WTC11 (cell line): ENCODE measurements at regions not wholly inside any gene's neighbourhood (a gene's known extent, or its start where the extent isn't known, plus 50 kb on each side); places are given as distances from the start of the nearest gene placed in this dataset.

ENCODE experiments used
- E2F4 ChIP-seq: sonication (generic); formaldehyde crosslinking; IDR thresholded peaks from 2 replicates; pipeline ENCODE4 v1.8.1; 2022; ENCODE audit warnings: low read depth, mild to moderate bottlenecking, moderate library complexity, missing genetic modification reagents, borderline replicate concordance
- FOXK1 ChIP-seq: sonication (generic); formaldehyde crosslinking; IDR thresholded peaks from 2 replicates; pipeline ENCODE4 v1.8.0; 2022; ENCODE audit warnings: mild to moderate bottlenecking, moderate library complexity, missing genetic modification reagents
- JUN ChIP-seq: sonication (generic); formaldehyde crosslinking; IDR thresholded peaks from 2 replicates; pipeline ENCODE4 v1.8.0; 2023; ENCODE audit warnings: mild to moderate bottlenecking, missing genetic modification reagents
- MYBL2 ChIP-seq: sonication (generic); formaldehyde crosslinking; IDR thresholded peaks from 2 replicates; pipeline ENCODE4 v1.8.1; 2023; ENCODE audit warnings: mild to moderate bottlenecking, moderate library complexity, missing genetic modification reagents
- NR1H2 ChIP-seq: sonication (generic); formaldehyde crosslinking; IDR thresholded peaks from 2 replicates; pipeline ENCODE4 v1.9.0; 2021; ENCODE audit warnings: mild to moderate bottlenecking, moderate library complexity, missing genetic modification reagents
- NR2C2 ChIP-seq: sonication (generic); formaldehyde crosslinking; IDR thresholded peaks from 2 replicates; pipeline ENCODE4 v1.8.0; 2022; ENCODE audit warnings: mild to moderate bottlenecking, missing genetic modification reagents
- PRRX2 ChIP-seq: fragments of 250-450 bp; sonication (Bioruptor Pico); IDR thresholded peaks from 2 replicates; pipeline ENCODE4 v1.8.0; 2021; ENCODE audit warnings: mild to moderate bottlenecking
- TP53 ChIP-seq: sonication (generic); formaldehyde crosslinking; IDR thresholded peaks from 2 replicates; pipeline ENCODE4 v1.8.1; 2023; ENCODE audit warnings: mild to moderate bottlenecking, missing genetic modification reagents
- ZNF416 ChIP-seq: fragments of 250-450 bp; sonication (Bioruptor Pico); IDR thresholded peaks from 2 replicates; pipeline ENCODE4 v1.9.0; 2021; ENCODE audit warnings: mild to moderate bottlenecking, inconsistent platforms
- TF ChIP-seq, protein P1 (sequence below): fragments of 200-600 bp; IDR thresholded peaks from 2 replicates; pipeline ENCODE4 v1.8.0; 2022; ENCODE audit warnings: antibody characterized with exemption
- TF ChIP-seq, protein P2 (sequence below): fragments of 250-450 bp; sonication (Bioruptor Pico); IDR thresholded peaks from 2 replicates; pipeline ENCODE4 v1.8.0; 2021; ENCODE audit warnings: mild to moderate bottlenecking

GRCh38 chr13:53269634-53270033, 241.0 kb downstream of the OLFM4 start:
- TF ChIP-seq NR2C2 (CRISPR knock-in tag) (no peak), ZNF416 (CRISPR knock-in tag) (no peak), NR1H2 (CRISPR knock-in tag) (no peak), JUN (CRISPR knock-in tag) (no peak), TP53 (CRISPR knock-in tag) (no peak), E2F4 (no peak), FOXK1 (CRISPR knock-in tag) (no peak), MYBL2 (CRISPR knock-in tag) (no peak), PRRX2 (CRISPR knock-in tag) (no peak)
- TF ChIP-seq, protein P1, sequence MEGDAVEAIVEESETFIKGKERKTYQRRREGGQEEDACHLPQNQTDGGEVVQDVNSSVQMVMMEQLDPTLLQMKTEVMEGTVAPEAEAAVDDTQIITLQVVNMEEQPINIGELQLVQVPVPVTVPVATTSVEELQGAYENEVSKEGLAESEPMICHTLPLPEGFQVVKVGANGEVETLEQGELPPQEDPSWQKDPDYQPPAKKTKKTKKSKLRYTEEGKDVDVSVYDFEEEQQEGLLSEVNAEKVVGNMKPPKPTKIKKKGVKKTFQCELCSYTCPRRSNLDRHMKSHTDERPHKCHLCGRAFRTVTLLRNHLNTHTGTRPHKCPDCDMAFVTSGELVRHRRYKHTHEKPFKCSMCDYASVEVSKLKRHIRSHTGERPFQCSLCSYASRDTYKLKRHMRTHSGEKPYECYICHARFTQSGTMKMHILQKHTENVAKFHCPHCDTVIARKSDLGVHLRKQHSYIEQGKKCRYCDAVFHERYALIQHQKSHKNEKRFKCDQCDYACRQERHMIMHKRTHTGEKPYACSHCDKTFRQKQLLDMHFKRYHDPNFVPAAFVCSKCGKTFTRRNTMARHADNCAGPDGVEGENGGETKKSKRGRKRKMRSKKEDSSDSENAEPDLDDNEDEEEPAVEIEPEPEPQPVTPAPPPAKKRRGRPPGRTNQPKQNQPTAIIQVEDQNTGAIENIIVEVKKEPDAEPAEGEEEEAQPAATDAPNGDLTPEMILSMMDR, result no peak
- TF ChIP-seq, protein P2, sequence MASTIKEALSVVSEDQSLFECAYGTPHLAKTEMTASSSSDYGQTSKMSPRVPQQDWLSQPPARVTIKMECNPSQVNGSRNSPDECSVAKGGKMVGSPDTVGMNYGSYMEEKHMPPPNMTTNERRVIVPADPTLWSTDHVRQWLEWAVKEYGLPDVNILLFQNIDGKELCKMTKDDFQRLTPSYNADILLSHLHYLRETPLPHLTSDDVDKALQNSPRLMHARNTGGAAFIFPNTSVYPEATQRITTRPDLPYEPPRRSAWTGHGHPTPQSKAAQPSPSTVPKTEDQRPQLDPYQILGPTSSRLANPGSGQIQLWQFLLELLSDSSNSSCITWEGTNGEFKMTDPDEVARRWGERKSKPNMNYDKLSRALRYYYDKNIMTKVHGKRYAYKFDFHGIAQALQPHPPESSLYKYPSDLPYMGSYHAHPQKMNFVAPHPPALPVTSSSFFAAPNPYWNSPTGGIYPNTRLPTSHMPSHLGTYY (CRISPR knock-in tag), result no peak
